ENCODE measurements at regions not wholly inside any gene's neighbourhood (a gene's known extent, or its start where the extent isn't known, plus 50 kb on each side); places are given as distances from the start of the nearest gene placed in this dataset.

DNA sequence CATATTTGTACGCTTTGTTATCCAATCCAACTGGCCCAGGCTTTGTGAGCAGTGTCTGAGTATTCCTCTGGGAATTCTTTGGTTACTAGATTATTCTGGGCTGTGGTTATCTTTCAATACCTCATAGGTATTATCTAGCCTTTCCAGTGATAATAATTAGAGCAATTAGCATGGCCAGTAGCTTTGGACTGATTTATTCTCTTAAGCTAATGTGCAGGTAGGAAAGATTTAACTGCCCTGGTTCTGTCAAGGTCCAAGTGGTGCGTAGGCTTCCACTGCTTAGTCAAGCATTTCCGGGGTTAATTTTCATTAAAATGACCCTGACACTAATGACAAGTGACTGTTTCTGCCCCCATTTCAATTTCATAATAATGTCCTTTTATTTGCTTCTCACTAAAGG lies 54.2 kb upstream of the PMFBP1 start:
- CTCF ChIA-PET: no interaction called here
- H3K27ac ChIP-seq (ENCODE audit: low read depth, low read length): no peak overlapping the region
- H3K9ac ChIP-seq (ENCODE audit: low read length): no peak overlapping the region
- no peaks in the 10 kb centered on the region for H3K36me3 ChIP-seq (ENCODE audit: control insufficient read depth in 1 of 2, insufficient read depth in 2 of 2, low read length in 2 of 2)
- H3K9me3 ChIP-seq (ENCODE audit: control insufficient read depth in 1 of 2, insufficient read depth in 1 of 2, low read depth in 1 of 2, low read length in 2 of 2): no peaks in the 10 kb centered on the region
- RAD21 ChIA-PET (ENCODE audit: low non-redundant PET in 1 of 2, low total read pairs in 2 of 2, uncharacterized antibody in 2 of 2, unreplicated experiment in 2 of 2): no interaction called here
- H3K4me2 ChIP-seq (ENCODE audit: low read length): no peak overlapping the region
- BruUV-seq (replicated peaks): no TSS peak
- H4K20me1 ChIP-seq (ENCODE audit: insufficient read depth): no peaks in the 10 kb centered on the region
- H3K79me2 ChIP-seq (ENCODE audit: insufficient read depth, low read length): no peaks in the 10 kb centered on the region
- no peaks in the 10 kb centered on the region for H3K4me1 ChIP-seq (ENCODE audit: control insufficient read depth in 1 of 2, insufficient read depth in 2 of 2, low read length in 2 of 2)
- no peak overlapping the region for H3K4me3 ChIP-seq (replicated peaks in 1 of 2; ENCODE audit: low read depth in 1 of 2, low read length in 2 of 2)
- no peak for DNase-seq (ENCODE audit: low read depth, low spot score)
- TF ChIP-seq TCF7L2 (IDR thresholded peaks at IDR 0.05; ENCODE audit: borderline replicate concordance, extremely low read depth, insufficient read depth, insufficient read length) (no peak), ZBTB33 (IDR thresholded peaks at IDR 0.05; ENCODE audit: extremely low read depth, insufficient replicate concordance, low read length) (no peak), POLR2AphosphoS5 (IDR thresholded peaks at IDR 0.05; ENCODE audit: low read depth, low read length) (no peak), CEBPB (IDR thresholded peaks at IDR 0.05; ENCODE audit: low read depth) (no peak), CBX3 (IDR thresholded peaks at IDR 0.05; ENCODE audit: low read depth) (no peak), MAX (IDR thresholded peaks at IDR 0.05) (no peak), YY1 (IDR thresholded peaks at IDR 0.05; ENCODE audit: extremely low read depth, insufficient replicate concordance, low read depth, low read length) (no peak), EZH2phosphoT487 (IDR thresholded peaks at IDR 0.05; ENCODE audit: borderline replicate concordance) (no peak), EZH2 (IDR thresholded peaks at IDR 0.05) (no peak), FOSL1 (IDR thresholded peaks at IDR 0.05; ENCODE audit: low read depth) (no peak), CTCF (IDR thresholded peaks at IDR 0.05 in 2 of 3, conservative IDR thresholded peaks at IDR 0.05 in 1 of 3; ENCODE audit: borderline replicate concordance in 1 of 3, insufficient read depth in 1 of 3, low read depth in 2 of 3, low read length in 2 of 3) (no peak), ZNF274 (IDR thresholded peaks at IDR 0.05; ENCODE audit: low read depth, low read length) (no peak), REST (IDR thresholded peaks at IDR 0.05; ENCODE audit: low read depth) (no peak), SIN3A (IDR thresholded peaks at IDR 0.05; ENCODE audit: low read depth) (no peak), SP1 (IDR thresholded peaks at IDR 0.05; ENCODE audit: low read depth) (no peak), SRF (IDR thresholded peaks at IDR 0.05; ENCODE audit: low read depth) (no peak), POLR2A (IDR thresholded peaks at IDR 0.05; ENCODE audit: borderline replicate concordance, extremely low read depth, insufficient read depth, insufficient read length) (no peak), RAD21 (IDR thresholded peaks at IDR 0.05; ENCODE audit: low read depth) (no peak)
- no peak for ATAC-seq
- no peaks in the 10 kb centered on the region for H3K9me2 ChIP-seq (ENCODE audit: insufficient read depth)
- no peak overlapping the region for H2AFZ ChIP-seq (ENCODE audit: low read depth, low read length, poor library complexity, severe bottlenecking)
- POLR2A ChIA-PET: no interaction called here
- intact Hi-C loops (cut with micrococcal nuclease): no loop called here
- no peaks in the 10 kb centered on the region for H3K27me3 ChIP-seq (ENCODE audit: insufficient read depth, low read length)

Data from HCT116 (cell line).